OCI-LY3 (cell line): ENCODE measurements at regions not wholly inside any gene's neighbourhood (a gene's known extent, or its start where the extent isn't known, plus 50 kb on each side); places are given as distances from the start of the nearest gene placed in this dataset.

Experiments
- EZH2phosphoT487 ChIP-seq: fragments of 200-600 bp; shearing (Covaris generic); IDR thresholded peaks from 2 replicates; pipeline ENCODE4 v1.6.1; 2018; ENCODE audit warnings: antibody characterized with exemption, mixed run types, low read depth
- TF ChIP-seq, protein P1 (sequence below): fragments of 200-600, 300-600 bp; sonication (generic); IDR thresholded peaks from 2 replicates; pipeline ENCODE4 v1.5.1; 2014; ENCODE audit warnings: antibody characterized with exemption, low read length, low read depth

GRCh38 chr22:48757581-48757980 lies 1070.1 kb downstream of the BRD1 start:
- TF ChIP-seq, protein P1, sequence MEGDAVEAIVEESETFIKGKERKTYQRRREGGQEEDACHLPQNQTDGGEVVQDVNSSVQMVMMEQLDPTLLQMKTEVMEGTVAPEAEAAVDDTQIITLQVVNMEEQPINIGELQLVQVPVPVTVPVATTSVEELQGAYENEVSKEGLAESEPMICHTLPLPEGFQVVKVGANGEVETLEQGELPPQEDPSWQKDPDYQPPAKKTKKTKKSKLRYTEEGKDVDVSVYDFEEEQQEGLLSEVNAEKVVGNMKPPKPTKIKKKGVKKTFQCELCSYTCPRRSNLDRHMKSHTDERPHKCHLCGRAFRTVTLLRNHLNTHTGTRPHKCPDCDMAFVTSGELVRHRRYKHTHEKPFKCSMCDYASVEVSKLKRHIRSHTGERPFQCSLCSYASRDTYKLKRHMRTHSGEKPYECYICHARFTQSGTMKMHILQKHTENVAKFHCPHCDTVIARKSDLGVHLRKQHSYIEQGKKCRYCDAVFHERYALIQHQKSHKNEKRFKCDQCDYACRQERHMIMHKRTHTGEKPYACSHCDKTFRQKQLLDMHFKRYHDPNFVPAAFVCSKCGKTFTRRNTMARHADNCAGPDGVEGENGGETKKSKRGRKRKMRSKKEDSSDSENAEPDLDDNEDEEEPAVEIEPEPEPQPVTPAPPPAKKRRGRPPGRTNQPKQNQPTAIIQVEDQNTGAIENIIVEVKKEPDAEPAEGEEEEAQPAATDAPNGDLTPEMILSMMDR, result no peak
- no peak for TF ChIP-seq EZH2phosphoT487
